ENCODE measurements at regions not wholly inside any gene's neighbourhood (a gene's known extent, or its start where the extent isn't known, plus 50 kb on each side); places are given as distances from the start of the nearest gene placed in this dataset.

DNA sequence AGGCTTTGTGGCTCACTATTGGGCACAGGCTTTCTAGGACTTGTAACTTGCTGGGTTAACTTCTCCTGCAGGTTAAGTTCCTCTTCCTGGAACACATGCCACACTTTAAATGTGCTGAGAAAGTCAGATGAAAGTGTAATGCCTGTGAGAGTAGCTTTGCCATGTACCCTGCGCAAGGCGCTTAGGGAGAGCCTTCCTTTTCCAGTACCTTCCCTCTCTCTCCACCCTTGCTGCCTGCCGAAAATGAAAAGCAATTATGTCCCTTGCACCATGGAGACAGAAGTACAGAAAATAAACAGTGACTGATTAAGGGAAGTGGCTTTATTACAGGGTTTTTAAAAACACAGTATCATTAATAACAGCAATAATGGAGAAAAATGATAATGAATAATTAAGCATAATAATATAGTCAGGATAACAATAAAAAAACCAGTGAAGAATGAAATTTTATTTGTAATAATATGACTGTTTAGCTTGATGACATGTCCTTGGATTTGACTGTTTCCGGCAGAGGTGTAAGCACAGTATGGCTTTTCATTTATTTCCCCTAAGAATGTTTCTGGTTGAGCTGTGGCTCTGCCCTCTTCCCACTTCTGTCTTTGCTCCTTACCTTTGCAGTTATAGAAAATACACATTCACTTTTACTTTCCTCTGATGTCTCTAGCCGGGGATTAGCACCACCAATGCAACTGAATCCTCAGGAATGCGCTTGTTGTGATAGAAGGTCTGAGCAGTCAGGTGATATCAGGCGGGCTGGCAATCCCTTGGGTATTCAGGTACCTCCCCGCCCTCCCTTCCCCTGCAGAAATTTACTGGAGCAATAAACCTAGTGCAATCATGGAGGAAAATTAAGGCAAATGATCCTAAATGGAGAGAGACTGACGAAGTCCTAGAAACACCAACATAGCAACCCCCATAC, 472.3 kb upstream of the CITED2 start:
- Histone ChIP-seq H3K27me3 (ENCODE audit: control insufficient read depth, insufficient read depth, low read length) (no peaks in the 10 kb centered on the region), H3K9me3 (ENCODE audit: control insufficient read depth in 2 of 2, low read length in 2 of 2) (no peaks in the 10 kb centered on the region), H3K27ac (ENCODE audit: insufficient read depth, low read length, poor library complexity, severe bottlenecking) (no peak overlapping the region), H3K4me1 (ENCODE audit: control insufficient read depth, insufficient read depth, low read length, poor library complexity, severe bottlenecking) (no peaks in the 10 kb centered on the region), H3K4me3 (ENCODE audit: low read depth, low read length) (no peak overlapping the region), H3K36me3 (ENCODE audit: control insufficient read depth, insufficient read depth, low read length) (no peaks in the 10 kb centered on the region)
- H3K9me3 Mint-ChIP-seq = peaks cover 0 to 3% (median 0%) of the 10 kb centered on the region in 7 donors
- no peaks in the 10 kb centered on the region for H3K36me3 Mint-ChIP-seq
- H3K4me3 Mint-ChIP-seq = no peak overlapping the region
- peaks cover 4% of the 10 kb centered on the region for H3K27me3 Mint-ChIP-seq
- H3K4me1 Mint-ChIP-seq = no peaks in the 10 kb centered on the region
- DNase-seq = no peak
- ATAC-seq (ENCODE audit: low read depth in 2 of 2) = no peak
- H3K27ac Mint-ChIP-seq = no peak overlapping the region

DNA sequence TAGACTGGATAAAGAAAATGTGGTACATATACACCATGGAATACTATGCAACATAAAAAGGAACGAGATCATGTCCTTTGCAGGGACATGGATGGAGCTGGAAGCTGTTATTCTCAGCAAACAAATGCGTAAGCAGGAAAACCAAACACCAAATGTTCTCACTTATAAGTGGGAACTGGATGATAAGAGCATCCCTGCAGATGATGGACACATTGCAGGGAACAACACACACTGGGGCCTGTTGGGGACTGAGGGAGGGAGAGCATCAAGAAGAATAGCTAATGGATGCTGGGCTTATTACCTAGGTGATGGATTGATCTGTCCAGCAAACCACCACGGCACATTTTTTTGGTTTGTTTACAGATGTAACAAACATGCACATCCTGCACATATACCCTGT, 470.5 kb upstream of the CITED2 start:
- no peak overlapping the region for H3K4me3 ChIP-seq (ENCODE audit: low read depth, low read length)
- ATAC-seq (ENCODE audit: low read depth in 2 of 2) (no peak), DNase-seq (no peak)
- no peak overlapping the region for H3K27ac ChIP-seq (ENCODE audit: insufficient read depth, low read length, poor library complexity, severe bottlenecking)
- no peak overlapping the region for H3K4me3 Mint-ChIP-seq
- H3K27ac Mint-ChIP-seq = no peak overlapping the region
- H3K27me3 Mint-ChIP-seq = peaks cover 4% of the 10 kb centered on the region
- no peaks in the 10 kb centered on the region for H3K4me1 Mint-ChIP-seq
- no peaks in the 10 kb centered on the region for H3K36me3 Mint-ChIP-seq
- no peaks in the 10 kb centered on the region for H3K9me3 ChIP-seq (ENCODE audit: control insufficient read depth in 2 of 2, low read length in 2 of 2)
- no peaks in the 10 kb centered on the region for H3K27me3 ChIP-seq (ENCODE audit: control insufficient read depth, insufficient read depth, low read length)
- peaks cover 0 to 3% (median 0%) of the 10 kb centered on the region in 7 donors for H3K9me3 Mint-ChIP-seq
- H3K4me1 ChIP-seq (ENCODE audit: control insufficient read depth, insufficient read depth, low read length, poor library complexity, severe bottlenecking) = no peaks in the 10 kb centered on the region
- no peaks in the 10 kb centered on the region for H3K36me3 ChIP-seq (ENCODE audit: control insufficient read depth, insufficient read depth, low read length)

DNA sequence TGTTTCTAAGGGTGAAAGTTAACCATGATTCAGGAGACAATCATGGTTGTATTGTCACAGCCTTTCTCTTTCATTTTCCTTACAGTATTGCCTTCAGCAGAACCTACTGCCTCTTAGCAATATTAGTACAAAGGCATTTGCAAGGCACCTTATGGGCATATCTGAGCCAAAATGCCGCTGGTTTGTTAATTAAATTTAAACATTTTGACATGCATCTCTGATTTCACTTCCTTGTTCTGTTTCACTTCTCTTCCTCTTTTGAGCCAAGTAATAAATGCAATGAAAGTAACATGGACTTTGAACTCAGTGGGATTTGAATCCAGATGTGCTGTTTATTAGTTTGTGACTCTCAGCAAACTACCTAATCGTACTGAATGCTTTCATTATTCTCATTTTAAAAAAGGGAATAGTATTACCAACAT, 467.4 kb upstream of the CITED2 start:
- ATAC-seq (ENCODE audit: low read depth in 2 of 2) (no peak), DNase-seq (no peak)
- no peak overlapping the region for H3K4me3 ChIP-seq (ENCODE audit: low read depth, low read length)
- H3K4me1 Mint-ChIP-seq = no peaks in the 10 kb centered on the region
- no peaks in the 10 kb centered on the region for H3K9me3 ChIP-seq (ENCODE audit: control insufficient read depth in 2 of 2, low read length in 2 of 2)
- peaks cover 4% of the 10 kb centered on the region for H3K27me3 Mint-ChIP-seq
- H3K4me3 Mint-ChIP-seq = no peak overlapping the region
- peaks cover 0 to 3% (median 0%) of the 10 kb centered on the region in 7 donors for H3K9me3 Mint-ChIP-seq
- H3K4me1 ChIP-seq (ENCODE audit: control insufficient read depth, insufficient read depth, low read length, poor library complexity, severe bottlenecking) = no peaks in the 10 kb centered on the region
- no peaks in the 10 kb centered on the region for H3K36me3 ChIP-seq (ENCODE audit: control insufficient read depth, insufficient read depth, low read length)
- no peaks in the 10 kb centered on the region for H3K36me3 Mint-ChIP-seq
- no peaks in the 10 kb centered on the region for H3K27me3 ChIP-seq (ENCODE audit: control insufficient read depth, insufficient read depth, low read length)
- no peak overlapping the region for H3K27ac Mint-ChIP-seq
- H3K27ac ChIP-seq (ENCODE audit: insufficient read depth, low read length, poor library complexity, severe bottlenecking) = no peak overlapping the region

DNA sequence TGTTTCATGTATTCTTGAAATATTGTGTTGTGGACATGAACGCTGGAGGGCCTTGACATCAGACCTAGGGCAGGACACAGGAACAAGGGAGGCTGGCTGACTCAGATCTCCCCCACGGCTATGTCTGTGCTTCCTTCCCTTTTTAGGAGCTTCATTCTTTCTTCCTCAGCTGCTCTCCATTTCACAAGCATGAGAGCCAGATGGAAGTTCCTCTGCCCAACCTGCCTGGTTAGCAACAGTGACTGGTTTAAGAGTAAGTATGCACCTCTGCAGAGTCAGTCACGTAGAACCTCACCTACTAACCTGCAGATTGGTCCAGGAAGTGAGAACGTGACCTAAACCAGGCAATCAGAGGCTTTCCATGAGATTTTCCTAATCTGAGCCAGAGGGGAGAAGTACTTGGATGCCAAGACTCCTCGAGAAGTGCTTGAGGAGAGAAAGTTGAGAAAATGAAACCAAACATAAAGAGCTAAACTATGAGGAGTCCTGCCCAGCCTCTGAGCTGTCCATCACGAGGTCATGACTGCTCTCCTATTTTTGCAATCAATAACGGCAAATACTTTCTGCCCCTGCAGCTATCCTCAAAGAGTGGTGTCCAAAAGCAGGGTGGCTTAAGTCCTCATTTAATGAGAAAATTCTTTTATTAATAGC, 465.2 kb upstream of the CITED2 start:
- ATAC-seq (ENCODE audit: low read depth in 2 of 2) = no peak
- Histone ChIP-seq H3K9me3 (ENCODE audit: control insufficient read depth in 2 of 2, low read length in 2 of 2) (no peaks in the 10 kb centered on the region), H3K27me3 (ENCODE audit: control insufficient read depth, insufficient read depth, low read length) (no peaks in the 10 kb centered on the region), H3K36me3 (ENCODE audit: control insufficient read depth, insufficient read depth, low read length) (no peaks in the 10 kb centered on the region), H3K4me3 (ENCODE audit: low read depth, low read length) (no peak overlapping the region), H3K27ac (ENCODE audit: insufficient read depth, low read length, poor library complexity, severe bottlenecking) (no peak overlapping the region), H3K4me1 (ENCODE audit: control insufficient read depth, insufficient read depth, low read length, poor library complexity, severe bottlenecking) (no peaks in the 10 kb centered on the region)
- no peak overlapping the region for H3K4me3 Mint-ChIP-seq
- DNase-seq = no peak
- H3K27me3 Mint-ChIP-seq = peaks cover 7% of the 10 kb centered on the region
- H3K4me1 Mint-ChIP-seq = no peaks in the 10 kb centered on the region
- H3K27ac Mint-ChIP-seq = no peak overlapping the region
- no peaks in the 10 kb centered on the region for H3K36me3 Mint-ChIP-seq
- peaks cover 0 to 5% (median 0%) of the 10 kb centered on the region in 7 donors for H3K9me3 Mint-ChIP-seq

DNA sequence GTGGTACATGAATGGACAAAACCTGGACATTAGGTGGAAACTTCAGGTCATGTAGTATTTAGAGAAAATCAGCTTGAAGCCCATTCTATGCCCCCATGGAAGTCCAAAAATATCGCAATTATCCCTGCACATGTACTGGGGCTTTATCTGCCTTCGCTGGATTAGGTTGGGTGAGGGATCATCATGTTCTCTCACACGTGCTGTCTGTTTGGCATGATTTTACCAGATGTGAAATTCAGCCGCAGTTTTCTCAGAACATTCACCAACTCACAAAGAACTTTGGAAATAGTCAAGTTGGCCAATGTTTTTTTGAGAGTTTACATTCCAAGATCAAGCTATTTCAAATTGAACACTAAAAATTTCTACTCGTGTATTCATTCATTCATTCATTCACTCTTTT, 459.8 kb upstream of the CITED2 start:
- Mint-ChIP-seq H3K27me3 (peaks cover 18% of the 10 kb centered on the region), H3K4me3 (no peak overlapping the region), H3K4me1 (no peaks in the 10 kb centered on the region), H3K9me3 (peaks cover 0 to 5% (median 0%) of the 10 kb centered on the region in 7 donors), H3K36me3 (no peaks in the 10 kb centered on the region), H3K27ac (no peak overlapping the region)
- Histone ChIP-seq H3K9me3 (ENCODE audit: control insufficient read depth in 2 of 2, low read length in 2 of 2) (no peaks in the 10 kb centered on the region), H3K4me1 (ENCODE audit: control insufficient read depth, insufficient read depth, low read length, poor library complexity, severe bottlenecking) (no peaks in the 10 kb centered on the region), H3K27ac (ENCODE audit: insufficient read depth, low read length, poor library complexity, severe bottlenecking) (no peak overlapping the region), H3K36me3 (ENCODE audit: control insufficient read depth, insufficient read depth, low read length) (no peaks in the 10 kb centered on the region), H3K4me3 (ENCODE audit: low read depth, low read length) (no peak overlapping the region), H3K27me3 (ENCODE audit: control insufficient read depth, insufficient read depth, low read length) (no peaks in the 10 kb centered on the region)
- DNase-seq (no peak), ATAC-seq (ENCODE audit: low read depth in 2 of 2) (no peak)

DNA sequence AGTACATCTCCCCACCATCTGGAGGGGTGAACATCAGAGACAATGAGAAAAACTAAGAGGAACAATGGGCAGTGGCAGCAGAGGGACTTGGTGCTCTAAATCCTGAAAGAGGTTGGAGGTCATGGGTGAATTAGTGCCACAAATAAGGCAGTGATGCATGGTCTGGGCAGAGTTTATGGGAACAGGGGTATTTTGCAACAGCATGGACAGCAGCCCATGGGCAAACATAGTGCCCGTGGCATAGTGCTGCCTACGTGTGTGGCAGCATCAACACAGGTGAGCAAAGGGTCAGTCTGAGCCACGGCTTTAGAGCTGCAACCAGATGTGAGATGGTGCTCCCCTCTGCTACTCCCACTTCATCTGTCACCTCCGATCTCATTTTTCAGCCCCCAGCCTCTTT, 459.1 kb upstream of the CITED2 start:
- no peak overlapping the region for H3K27ac ChIP-seq (ENCODE audit: insufficient read depth, low read length, poor library complexity, severe bottlenecking)
- Mint-ChIP-seq H3K9me3 (peaks cover 0 to 2% (median 0%) of the 10 kb centered on the region in 7 donors), H3K27ac (no peak overlapping the region)

DNA sequence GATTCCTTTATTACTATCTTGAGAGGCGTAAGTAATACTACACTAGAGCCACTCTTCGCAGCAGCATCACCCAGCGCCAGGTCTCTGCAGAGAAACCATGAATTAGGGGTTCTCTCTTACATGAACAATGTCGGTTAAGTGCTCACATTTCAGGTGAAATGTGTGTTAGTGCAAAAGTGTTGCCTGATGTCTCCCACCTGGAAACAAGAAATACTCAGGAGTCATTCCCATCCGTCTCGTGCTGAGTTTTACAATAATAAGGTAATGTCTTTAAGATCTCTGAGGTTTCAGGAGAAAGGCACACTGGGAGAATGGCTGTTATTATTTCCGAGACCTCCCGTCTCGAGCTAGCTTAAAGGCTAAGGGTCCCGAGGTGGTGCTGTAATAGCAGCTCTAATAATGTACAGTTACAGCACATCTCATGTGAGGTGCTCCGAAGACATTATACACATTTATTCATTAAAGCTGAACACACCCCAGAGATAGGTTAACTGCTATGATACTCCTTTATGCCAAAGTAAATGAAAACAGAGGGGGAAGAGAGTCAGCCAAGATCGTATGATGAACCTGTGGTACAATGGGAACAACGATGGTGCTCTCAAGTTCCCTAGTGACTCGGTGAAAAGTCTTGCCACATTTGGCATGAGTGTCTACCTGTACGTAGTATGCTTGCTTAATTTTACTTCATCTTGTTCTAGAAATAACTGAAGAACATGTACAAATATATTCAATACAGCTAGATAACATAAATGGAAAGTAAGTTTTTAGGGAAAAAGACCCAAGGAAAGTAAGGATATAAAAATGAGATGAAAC, 458.3 kb upstream of the CITED2 start:
- no peak for ATAC-seq (ENCODE audit: low read depth in 2 of 2)
- H3K27me3 Mint-ChIP-seq = peaks cover 18% of the 10 kb centered on the region
- H3K4me3 ChIP-seq (ENCODE audit: low read depth, low read length) = no peak overlapping the region
- DNase-seq = no peak
- no peak overlapping the region for H3K27ac ChIP-seq (ENCODE audit: insufficient read depth, low read length, poor library complexity, severe bottlenecking)
- H3K4me1 Mint-ChIP-seq = no peaks in the 10 kb centered on the region
- H3K9me3 ChIP-seq (ENCODE audit: control insufficient read depth in 2 of 2, low read length in 2 of 2) = no peaks in the 10 kb centered on the region
- H3K36me3 ChIP-seq (ENCODE audit: control insufficient read depth, insufficient read depth, low read length) = no peaks in the 10 kb centered on the region
- no peaks in the 10 kb centered on the region for H3K4me1 ChIP-seq (ENCODE audit: control insufficient read depth, insufficient read depth, low read length, poor library complexity, severe bottlenecking)
- no peaks in the 10 kb centered on the region for H3K27me3 ChIP-seq (ENCODE audit: control insufficient read depth, insufficient read depth, low read length)
- no peak overlapping the region for H3K27ac Mint-ChIP-seq
- H3K9me3 Mint-ChIP-seq = peaks cover 0 to 2% (median 0%) of the 10 kb centered on the region in 7 donors
- H3K4me3 Mint-ChIP-seq = no peak overlapping the region
- H3K36me3 Mint-ChIP-seq = no peaks in the 10 kb centered on the region

More for the DNA sequence above, 459.1 kb upstream of the CITED2 start:
- no peaks in the 10 kb centered on the region for H3K27me3 ChIP-seq (ENCODE audit: control insufficient read depth, insufficient read depth, low read length)
- no peaks in the 10 kb centered on the region for H3K36me3 Mint-ChIP-seq
- H3K4me3 ChIP-seq (ENCODE audit: low read depth, low read length) = no peak overlapping the region
- H3K27me3 Mint-ChIP-seq = peaks cover 18% of the 10 kb centered on the region
- H3K4me1 ChIP-seq (ENCODE audit: control insufficient read depth, insufficient read depth, low read length, poor library complexity, severe bottlenecking) = no peaks in the 10 kb centered on the region
- no peak for DNase-seq
- H3K9me3 ChIP-seq (ENCODE audit: control insufficient read depth in 2 of 2, low read length in 2 of 2) = no peaks in the 10 kb centered on the region
- ATAC-seq (ENCODE audit: low read depth in 2 of 2) = no peak
- H3K4me1 Mint-ChIP-seq = no peaks in the 10 kb centered on the region
- no peaks in the 10 kb centered on the region for H3K36me3 ChIP-seq (ENCODE audit: control insufficient read depth, insufficient read depth, low read length)
- no peak overlapping the region for H3K4me3 Mint-ChIP-seq

Data from CD4-positive, CD25-positive, alpha-beta regulatory T cell (primary cell).